GM18909 (cell line): ENCODE measurements at regions not wholly inside any gene's neighbourhood (a gene's known extent, or its start where the extent isn't known, plus 50 kb on each side); places are given as distances from the start of the nearest gene placed in this dataset.
"Not testable (repeated sequence)": the region's sequence is repeated elsewhere in the genome, so short reads cannot be mapped to it uniquely, and the experiment has no call there.

Experiments
- ATAC-seq: cut with Tn5 transposase; IDR thresholded peaks from one replicate; pipeline ENCODE4 v1.9.1; 2021; ENCODE audit warnings: mild to moderate bottlenecking; ENCODE audit not compliant: unreplicated experiment, poor library complexity

DNA sequence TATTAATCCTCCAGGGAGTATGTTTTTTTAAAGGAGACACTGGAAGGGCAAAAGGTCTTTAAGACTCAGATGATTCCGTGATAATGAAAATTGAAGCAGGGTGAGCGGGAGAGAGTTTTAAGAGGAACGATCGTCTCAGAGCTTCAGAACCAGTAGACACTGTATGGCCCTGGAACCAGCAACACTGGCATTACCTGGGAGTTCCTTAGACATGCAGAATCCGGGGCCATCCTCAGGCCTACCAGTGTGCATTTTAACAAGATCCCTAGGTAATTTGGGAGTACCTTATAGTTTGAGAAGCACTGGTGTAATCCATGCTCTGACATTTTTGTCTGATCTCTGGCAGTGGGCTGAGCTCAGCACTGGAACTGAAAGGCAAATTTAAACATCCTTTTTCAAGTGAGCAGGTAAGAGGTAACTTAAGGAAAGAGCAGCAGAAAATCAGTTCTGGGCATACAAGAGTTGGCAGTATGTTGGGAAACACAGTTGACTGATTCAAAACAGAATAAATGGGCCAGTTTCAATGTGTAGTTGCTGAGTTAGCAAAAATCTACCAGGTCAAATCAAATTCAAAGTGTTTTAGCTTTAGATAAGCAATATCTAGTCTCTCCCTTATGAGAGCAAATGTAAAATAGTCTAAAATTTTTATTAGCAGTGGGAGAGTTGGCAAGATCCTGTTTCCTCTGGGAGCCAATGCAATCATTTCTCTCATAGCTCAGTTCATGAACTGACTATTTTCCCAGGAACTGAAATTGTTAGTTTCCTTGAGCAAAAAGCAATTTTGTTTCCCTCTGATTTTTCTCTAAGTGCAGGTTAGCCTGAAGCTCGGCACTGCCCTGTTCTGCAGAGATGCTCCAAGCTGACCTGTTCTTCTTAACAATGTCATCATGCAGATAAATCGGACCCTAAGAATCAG is 97.2 kb upstream of the ELMO1 start:
- ATAC-seq: no peak

DNA sequence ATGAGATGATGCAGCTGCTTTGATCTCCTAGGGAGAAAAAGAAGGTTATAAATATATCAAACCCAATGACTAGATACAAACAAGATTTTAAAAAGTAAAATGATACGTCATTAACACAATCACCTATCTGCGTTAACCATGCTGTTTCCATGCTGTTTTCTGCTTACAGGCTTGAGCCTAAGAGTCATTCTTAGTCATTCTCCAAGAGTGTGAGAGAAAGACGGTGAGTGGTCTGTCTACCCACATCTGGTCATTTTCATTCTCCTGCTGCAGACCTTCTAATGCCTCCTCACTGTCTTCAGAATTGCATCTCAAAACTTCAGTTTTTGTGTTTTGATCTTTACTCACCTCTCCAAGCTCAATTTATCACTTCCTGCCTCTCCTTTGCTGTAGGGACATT is 98.0 kb upstream of the ELMO1 start:
- ATAC-seq: no peak

DNA sequence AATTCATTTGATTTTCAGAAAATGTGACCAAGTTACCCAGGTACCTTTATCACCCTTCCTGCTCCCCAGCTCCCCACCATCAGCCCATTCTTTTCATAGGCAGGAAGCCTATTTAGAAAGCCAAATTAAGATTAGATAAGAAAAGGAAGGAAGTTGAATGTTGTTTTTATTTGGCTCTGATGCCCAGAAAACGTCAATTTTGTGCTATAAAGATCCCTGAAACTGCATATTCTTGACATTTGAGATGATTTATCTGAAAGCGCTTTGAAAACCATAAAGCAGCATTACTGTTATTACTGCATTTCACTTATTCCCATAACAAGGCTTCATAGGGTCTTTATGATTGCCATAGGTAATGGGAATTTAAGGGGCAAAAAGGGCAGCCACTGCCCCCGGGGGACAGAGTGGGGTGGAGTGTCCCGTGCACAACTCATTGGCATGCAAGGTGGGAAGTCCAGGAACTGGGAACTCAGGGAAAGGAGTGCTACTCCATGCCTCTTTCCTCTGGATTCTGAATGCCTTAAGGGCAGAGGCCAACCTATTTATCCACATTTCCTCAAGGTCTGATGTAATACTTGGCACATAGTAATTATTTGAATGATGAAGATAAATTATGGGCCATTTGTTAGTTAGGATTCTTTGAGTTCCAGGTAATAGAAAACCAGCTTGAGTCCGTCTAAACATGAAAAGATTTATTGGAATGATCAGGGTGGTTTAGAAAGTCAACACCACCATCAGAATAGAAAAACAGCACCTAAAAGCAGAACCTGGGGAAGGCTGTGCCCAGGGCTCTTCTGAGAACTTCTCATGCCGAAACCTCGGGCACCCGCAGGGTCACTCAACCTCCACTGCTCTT is 100.6 kb upstream of the ELMO1 start:
- ATAC-seq: no peak

DNA sequence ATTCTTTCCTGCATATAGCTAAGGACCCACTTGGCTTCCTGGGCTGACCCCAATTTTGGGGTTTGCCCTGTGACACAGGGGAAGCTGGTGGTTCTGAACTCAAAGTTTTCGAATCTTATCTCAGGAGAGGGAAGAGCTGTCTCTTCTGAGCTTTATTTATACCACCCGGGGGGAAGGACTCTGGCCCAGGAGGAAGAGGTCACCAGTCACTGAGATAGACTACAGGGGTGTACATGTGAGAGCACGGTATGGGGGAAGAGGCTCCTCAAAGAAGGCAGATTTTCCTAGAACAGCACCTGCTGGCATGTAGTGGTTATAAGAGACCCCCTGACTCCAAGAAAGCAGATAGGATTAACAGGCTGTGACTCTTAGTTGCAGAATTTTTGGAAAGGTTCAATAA is 101.8 kb upstream of the ELMO1 start:
- no peak for ATAC-seq

DNA sequence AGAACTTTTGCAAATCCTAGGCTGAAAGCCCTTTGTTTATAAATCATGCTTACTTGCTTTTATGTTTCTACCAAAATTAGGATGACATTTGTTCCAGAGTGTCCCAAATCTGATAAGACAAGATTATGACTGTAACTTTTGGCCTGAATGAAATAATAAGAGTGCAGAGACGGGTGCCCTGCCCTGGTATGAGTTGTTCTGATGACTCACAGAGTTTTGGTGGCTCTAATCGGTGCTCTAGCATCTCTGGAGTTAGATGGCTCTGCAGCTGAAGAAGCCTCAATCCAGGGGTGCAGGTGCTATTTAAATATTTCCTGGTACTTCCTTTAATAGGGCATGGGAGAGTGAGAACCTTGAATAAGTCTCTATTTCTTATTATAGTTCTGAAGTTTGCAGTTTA is 102.2 kb upstream of the ELMO1 start:
- no peak for ATAC-seq

DNA sequence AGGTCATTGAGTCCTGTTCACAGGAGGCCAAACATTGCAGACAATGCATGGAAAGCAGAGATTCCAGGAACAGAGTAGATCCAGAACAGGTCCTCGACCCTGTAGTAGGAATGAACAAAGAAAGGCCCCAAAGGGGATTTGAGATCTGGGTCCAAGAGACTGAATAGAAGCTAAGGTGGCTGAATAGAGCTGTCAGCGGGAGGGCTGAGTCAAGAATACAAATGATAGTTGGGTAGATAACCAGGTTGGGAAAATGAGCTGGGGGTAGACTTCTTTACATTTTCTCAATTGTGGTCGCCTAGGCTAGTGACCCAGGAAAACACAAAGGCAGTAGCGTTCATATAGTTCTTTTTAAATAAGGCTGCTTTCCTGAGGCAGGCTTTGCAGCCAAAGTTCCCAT is 103.4 kb upstream of the ELMO1 start:
- no peak for ATAC-seq

DNA sequence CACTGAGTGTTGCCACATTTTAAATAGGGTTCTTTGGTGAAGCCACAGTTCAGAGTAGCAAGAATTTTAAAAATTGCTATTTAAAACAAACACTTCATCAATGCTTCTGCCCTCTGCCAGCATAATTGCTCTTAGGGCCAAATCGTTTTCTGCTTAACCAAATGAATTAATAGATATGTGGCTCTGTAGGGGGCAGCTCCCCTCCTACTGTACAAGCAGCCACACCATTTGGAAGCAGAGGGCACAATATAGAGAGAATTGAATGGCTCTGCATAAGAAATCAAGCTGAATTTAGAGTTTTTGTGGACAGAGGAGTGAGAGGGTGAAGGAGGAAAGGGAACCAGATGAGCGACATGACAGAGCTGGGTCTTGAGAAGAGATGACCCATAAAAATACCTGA is 103.8 kb upstream of the ELMO1 start:
- not testable (repeated sequence) for ATAC-seq

DNA sequence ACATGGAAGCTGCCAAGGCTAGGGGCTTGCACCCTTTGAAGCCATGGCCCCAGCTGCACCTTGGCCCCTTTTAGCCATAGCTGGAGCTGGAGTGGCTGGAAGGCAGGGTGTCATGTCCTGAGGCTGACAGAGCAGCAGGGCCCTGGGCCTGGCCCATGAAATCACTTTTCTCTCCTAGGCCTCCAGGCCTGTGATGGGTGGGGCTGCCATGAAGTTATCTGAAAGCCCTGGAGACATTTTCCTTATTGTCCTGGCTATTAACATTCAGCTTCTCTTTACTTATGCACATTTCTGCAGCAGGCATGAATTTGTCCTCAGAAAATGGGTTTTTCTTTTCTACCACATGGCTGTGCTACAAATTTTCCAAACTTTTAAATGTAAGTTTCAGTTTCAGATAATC is 106.9 kb upstream of the ELMO1 start:
- ATAC-seq: no peak

DNA sequence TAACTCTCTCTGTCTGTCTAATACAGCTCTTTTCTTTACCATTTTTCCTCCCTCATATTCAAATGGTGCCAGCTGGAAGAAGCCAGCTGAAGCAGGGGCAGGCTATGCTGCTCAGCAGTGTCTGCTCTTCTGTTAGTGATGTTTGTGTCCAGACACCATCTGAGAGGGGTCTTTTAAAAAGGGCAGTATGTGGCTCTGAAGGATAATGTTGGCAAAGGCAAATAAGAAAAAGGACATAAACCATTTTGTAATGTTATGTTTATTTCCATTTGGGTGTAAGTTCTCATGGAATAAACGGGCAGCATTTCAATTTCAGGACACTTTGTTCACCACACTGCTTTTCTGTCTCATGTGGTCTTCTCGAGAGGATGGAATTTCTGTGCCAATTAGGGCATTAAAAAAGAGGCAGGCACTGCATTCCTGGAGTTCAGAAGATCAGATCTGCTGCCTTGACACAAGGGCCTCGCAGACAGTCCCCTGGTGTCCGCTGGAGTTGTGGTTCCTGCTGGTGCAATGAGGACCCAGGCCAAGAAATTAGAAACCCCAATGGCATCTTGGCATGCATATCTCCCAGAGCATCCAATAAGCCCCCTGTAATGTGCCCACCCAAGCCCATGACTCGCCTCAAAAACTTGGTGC is 109.0 kb upstream of the ELMO1 start:
- no peak for ATAC-seq

DNA sequence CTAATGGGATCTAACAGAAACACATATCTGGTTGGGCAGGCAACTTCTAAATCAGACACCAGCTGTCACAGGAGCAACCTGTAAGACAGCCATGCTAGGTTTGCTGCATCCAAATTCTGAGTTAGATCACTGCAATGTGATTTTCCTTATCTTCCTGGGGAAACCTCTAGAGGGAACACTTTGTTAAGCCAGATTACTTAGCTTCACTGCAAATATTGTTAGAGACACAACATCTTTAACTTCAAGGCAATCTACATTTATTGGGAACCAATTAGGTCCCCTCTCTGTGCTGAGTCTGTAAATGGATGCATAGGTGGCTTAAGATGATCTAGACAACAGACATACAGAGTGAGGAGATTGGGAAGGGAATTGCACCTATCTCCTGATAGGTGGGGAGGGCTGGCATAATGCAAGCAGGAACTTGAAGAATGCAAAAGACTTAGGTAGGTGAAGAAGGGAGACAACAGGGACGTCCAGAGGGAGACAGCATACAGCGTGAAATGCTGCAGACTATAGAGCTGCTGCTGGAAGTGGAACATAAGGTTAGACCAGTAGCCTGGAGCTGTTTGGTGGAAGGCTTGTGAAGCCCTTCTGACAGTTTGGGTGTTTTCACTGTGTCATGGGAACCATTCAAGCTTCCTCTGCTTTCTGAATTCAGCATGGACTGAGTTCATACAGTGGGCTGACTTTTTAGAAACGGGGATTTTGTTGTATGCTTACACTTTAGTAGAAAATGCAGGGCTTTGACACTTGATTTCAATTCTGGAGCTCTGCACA is 109.8 kb upstream of the ELMO1 start:
- no peak for ATAC-seq

DNA sequence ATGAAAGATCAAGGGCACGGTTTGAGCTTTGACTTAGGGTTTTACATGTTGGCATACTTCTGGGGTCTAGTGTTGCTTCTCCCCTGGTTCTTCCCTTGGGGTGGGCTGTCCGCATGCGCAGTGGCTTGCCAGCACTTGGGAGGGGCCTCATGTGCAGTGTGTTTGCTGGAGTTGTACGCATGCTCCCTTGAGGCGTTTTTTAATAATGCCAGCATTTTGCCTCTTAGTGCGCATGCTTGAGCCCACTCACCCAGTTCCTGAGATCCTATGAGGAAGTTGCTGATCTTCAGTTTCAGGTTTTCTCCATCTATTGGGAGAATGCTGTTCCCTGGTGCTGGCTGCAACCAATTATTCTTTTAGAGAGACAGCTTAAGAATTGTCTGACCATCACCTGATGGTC is 113.4 kb upstream of the GPR141 start:
- ATAC-seq: no peak

DNA sequence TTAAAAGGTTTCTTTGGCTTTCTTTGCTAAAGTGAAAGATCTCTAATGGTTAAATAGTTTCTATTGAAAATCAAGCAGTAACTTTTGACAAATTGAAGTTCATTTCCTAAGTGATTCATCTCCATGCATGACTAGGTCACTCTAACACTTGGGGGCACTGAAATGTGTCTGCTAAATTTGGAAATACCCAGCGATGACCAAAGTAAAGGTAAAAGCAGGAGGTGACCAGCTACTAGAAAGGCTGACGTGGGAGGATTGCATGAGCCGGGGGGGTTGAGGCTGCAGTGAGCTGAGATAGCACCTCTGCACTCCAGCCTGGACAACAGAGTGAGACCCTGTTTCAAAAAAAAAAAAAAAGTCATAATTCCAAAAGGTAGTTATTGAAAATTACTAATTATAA is 111.8 kb upstream of the GPR141 start:
- ATAC-seq: no peak

DNA sequence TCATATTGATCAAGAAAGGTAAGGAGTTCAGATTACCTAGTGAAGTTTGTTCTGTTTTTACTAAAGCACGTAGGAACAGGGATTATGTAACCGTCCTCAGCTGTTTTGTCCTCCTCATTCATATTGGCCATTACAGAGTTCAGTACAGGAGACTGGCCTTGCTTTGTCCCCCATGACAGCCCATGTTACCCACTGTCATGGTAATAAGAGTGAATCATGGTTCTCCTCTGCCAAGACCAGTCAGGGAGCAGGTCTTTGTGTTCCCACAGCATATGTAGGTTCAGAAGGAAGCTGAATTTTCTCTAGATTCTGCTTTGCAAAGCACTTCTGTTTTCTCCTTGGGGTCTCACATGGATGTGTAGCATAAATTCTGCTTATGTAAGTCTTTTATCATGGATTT is 106.2 kb upstream of the GPR141 start:
- ATAC-seq: no peak

DNA sequence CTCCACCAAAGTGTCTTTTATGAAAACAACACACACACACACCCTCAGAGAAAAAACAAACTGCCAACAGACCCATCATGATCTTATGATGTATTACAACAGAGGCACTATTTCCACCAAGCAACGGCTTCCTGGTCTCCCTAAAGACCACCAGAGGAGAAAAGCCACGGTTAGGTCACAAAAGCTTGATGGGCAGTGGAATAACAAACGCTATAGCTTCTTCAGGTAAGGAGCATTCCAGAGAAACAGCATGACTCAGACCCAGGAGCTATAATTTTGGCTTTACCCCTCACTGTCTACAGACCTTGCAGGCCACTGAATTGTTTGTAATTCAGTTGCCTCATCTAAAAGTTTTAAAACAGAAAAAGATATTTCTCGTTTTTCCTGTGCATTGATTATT is 105.7 kb upstream of the GPR141 start:
- ATAC-seq: no peak

DNA sequence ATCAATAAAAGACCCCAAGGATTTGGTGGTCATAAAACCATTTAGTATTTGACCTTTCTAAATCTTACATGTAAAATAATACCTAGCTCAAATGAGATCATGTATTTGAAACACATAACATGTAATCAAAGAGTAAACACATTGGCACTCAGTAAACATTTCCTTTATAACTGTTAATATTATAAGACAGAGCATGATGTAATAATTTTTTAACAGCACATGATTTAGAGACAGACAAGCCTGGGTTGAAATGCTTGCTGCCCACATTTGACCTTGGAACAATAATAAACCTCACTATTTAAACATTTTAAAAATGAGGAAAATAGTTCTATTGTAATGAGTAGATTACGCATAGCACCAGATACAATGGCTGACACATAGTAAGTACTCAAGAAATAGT is 105.2 kb upstream of the GPR141 start:
- no peak for ATAC-seq

DNA sequence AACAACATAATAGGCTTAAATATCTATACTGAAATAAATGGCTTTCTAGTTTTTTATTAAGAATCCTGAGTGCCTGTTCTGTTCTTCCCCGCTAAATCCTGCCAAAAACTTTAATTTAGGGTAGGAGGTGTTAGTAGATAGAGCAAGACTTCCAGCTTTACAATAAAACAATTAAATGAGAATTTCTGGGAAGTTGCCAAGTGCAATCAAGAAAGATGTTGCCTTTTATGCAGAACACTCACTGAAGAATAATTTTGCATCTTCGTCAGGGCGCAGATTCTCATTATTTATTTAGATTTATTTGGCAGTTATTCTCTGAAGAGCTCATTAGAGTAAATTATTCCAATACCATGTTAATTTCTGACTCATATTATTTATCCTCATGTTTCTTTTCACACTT is 103.2 kb upstream of the GPR141 start:
- no peak for ATAC-seq

DNA sequence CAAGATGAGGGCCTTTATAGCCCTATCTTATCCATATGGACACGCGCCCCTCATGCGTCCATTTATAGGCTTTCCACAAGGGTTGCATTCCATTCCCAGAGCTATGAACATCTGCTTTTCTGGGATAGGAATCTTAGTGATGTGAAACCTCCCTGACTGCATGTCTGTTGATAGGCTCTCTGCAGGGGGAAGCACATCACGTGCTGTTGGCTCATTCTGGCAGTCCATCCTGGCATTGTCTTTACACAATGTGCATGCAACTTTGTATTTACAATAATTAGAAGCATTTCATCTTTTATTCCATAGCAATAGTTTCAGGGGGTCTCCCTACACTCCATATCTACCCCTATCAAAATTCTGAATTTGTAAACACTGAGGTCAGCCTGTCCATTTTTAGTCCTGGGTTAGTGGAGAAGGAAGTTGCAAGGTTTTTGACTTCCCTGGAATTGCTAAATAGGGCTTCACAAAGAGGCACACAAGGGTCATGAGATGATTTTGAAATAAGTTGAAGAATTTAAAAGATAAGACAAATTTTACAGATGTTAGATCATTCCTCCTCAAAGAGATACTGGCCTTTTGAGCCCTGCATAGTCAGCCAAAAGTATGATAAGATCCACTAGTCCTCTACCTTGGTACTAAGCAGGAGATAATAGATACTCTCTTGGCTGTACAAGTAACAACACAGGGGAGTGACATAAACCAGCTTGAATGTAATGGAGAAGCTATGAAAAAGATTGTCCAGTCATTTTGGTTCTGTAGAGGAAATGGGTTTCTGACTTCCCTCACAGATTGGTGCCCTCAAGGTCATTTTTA is 98.7 kb upstream of the GPR141 start:
- not testable (repeated sequence) for ATAC-seq

DNA sequence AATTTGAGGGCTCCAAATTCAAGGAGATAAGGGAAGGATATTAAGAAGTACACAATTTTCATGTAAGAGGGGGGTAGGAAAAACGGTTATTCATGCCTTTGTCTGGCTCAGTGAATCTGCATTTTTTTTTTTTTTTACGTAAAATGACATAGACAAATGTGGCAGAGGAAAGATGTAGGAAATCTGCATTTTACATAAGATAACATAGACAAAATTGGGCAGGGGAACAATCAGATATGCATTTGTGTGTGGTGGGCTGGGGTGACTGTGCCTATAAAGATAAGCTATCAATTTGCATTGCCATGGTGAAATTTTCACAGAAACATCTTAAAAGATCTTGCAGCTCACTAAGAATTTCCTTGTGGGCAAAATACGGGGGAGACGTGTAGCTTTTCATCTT is 92.7 kb upstream of the GPR141 start:
- no peak for ATAC-seq

DNA sequence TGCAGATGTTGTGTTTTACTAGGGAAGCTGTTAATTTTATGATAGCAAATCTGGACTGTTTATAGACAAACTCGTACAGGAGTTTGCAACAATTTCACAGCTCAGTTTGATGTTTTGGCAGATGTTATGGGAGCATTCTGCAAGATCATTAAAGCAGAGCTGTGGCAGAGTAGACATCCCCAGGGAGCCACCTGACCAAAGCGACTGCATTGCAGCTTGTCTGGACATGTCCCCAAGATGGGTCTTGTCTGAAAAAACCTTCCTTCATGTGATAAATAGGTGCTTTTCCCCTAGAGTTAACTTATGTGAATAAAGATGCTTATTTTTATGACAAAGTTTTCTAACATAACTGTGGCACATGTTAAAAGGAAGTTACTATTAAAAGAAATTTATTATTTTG is 91.2 kb upstream of the GPR141 start:
- ATAC-seq: no peak
